ENCODE measurements at regions not wholly inside any gene's neighbourhood (a gene's known extent, or its start where the extent isn't known, plus 50 kb on each side); places are given as distances from the start of the nearest gene placed in this dataset.

DNA sequence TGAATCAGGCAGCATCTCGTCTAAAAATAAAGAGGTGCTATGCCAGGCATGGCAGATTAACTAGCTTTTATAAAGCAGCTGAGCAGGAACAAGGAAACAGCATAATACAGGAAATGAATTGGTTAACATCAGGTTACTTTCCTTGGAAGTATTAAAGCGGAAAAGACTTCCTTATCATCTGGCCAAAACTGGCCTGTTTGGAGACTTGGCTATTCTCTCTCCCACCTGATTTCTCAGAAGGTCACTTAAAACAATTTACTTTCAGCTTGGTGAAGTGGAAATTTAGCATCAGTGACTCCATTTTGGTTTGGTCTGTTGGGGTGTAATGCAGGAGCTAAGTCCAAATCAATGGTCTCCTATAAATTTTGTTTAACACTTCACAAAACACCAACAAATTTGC is 191.6 kb downstream of the NUFIP1 start:
- TF ChIP-seq CTCF (IDR thresholded peaks at IDR 0.05; ENCODE audit: insufficient read depth, low read depth, low read length) (no peak), EZH2 (IDR thresholded peaks at IDR 0.05; ENCODE audit: insufficient read depth, low read length) (no peak)
